GM23338 (cell line): ENCODE measurements at regions not wholly inside any gene's neighbourhood (a gene's known extent, or its start where the extent isn't known, plus 50 kb on each side); places are given as distances from the start of the nearest gene placed in this dataset.

ENCODE experiments used
- ATAC-seq: fragments of 200-7000 bp; cut with Tn5 transposase; 3 replicates; pipeline ENCODE4 v1.9.1; 2020
- DNase-seq: peaks from one replicate; pipeline ENCODE4 v3.0.0-alpha.2; 2015; ENCODE audit warnings: low spot score
- H2AFZ ChIP-seq: fragments of 200-600 bp; sonication (generic); 2 replicates; pipeline ENCODE4 v1.8.0; 2016; ENCODE audit warnings: antibody characterized with exemption, mild to moderate bottlenecking, moderate library complexity
- H3F3A ChIP-seq: fragments of 200-600 bp; sonication (generic); replicated peaks from 2 replicates; pipeline ENCODE4 v1.8.0; 2017; ENCODE audit warnings: antibody characterized with exemption, mixed run types, low read depth
- H3K27ac ChIP-seq: fragments of 200-600 bp; sonication (generic); 2 replicates; pipeline ENCODE4 v1.6.1; 2016; ENCODE audit warnings: low read depth
- H3K27me3 ChIP-seq: fragments of 200-600 bp; sonication (generic); 2 replicates; pipeline ENCODE4 v1.8.0; 2016; ENCODE audit warnings: mild to moderate bottlenecking, mixed run types, moderate library complexity; ENCODE audit not compliant: insufficient read depth
- H3K36me3 ChIP-seq: fragments of 200-600 bp; sonication (generic); 2 replicates; pipeline ENCODE4 v1.8.0; 2016; ENCODE audit warnings: mild to moderate bottlenecking; ENCODE audit not compliant: insufficient read depth
- H3K4me1 ChIP-seq: fragments of 200-600 bp; sonication (generic); 2 replicates; pipeline ENCODE4 v1.8.0; 2016; ENCODE audit warnings: mild to moderate bottlenecking, moderate library complexity; ENCODE audit not compliant: insufficient read depth
- H3K4me2 ChIP-seq: fragments of 200-600 bp; sonication (generic); 2 replicates; pipeline ENCODE4 v1.7.1; 2017; ENCODE audit warnings: mixed run types
- H3K4me3 ChIP-seq: fragments of 200-600 bp; sonication (generic); 2 replicates; pipeline ENCODE4 v1.6.1; 2016; ENCODE audit warnings: mixed run types
- H3K79me2 ChIP-seq: fragments of 200-600 bp; sonication (generic); replicated peaks from 2 replicates; pipeline ENCODE4 v1.8.0; 2017; ENCODE audit warnings: mild to moderate bottlenecking; ENCODE audit not compliant: insufficient read depth
- H3K9me2 ChIP-seq: fragments of 200-600 bp; sonication (generic); 2 replicates; pipeline ENCODE4 v1.8.0; 2017; ENCODE audit not compliant: insufficient read depth
- H4K20me1 ChIP-seq: fragments of 200-600 bp; sonication (generic); replicated peaks from 2 replicates; pipeline ENCODE4 v1.8.0; 2017; ENCODE audit warnings: mild to moderate bottlenecking; ENCODE audit not compliant: insufficient read depth
- H3K27ac Mint-ChIP-seq: 2 replicates; pipeline ENCODE4 v1.8.0; 2020; ENCODE audit warnings: inconsistent platforms, mild to moderate bottlenecking, moderate library complexity, mixed read lengths
- H3K27me3 Mint-ChIP-seq: 3 replicates; pipeline ENCODE4 v1.8.0; 2022; ENCODE audit warnings: low read depth, mild to moderate bottlenecking, moderate library complexity, mixed read lengths, inconsistent platforms; ENCODE audit not compliant: insufficient read depth, poor library complexity
- H3K36me3 Mint-ChIP-seq: 3 replicates; pipeline ENCODE4 v1.8.0; 2021; ENCODE audit warnings: low read depth, mild to moderate bottlenecking, inconsistent platforms, moderate library complexity, mixed read lengths
- H3K4me1 Mint-ChIP-seq: 3 replicates; pipeline ENCODE4 v1.8.0; 2020; ENCODE audit warnings: mild to moderate bottlenecking, inconsistent platforms, mixed read lengths
- H3K4me3 Mint-ChIP-seq: 3 replicates; pipeline ENCODE4 v1.8.0; 2021; ENCODE audit warnings: moderate library complexity, mild to moderate bottlenecking, inconsistent platforms, mixed read lengths
- H3K9me3 Mint-ChIP-seq: 3 replicates; pipeline ENCODE4 v1.8.0; 2020; ENCODE audit warnings: moderate library complexity, mild to moderate bottlenecking, inconsistent platforms, mixed read lengths
- CREB1 ChIP-seq: fragments of 250-450 bp; sonication (Bioruptor Pico); IDR thresholded peaks from 2 replicates; pipeline ENCODE4 v1.5.0; 2020; ENCODE audit warnings: low read depth, mild to moderate bottlenecking, moderate library complexity
- EZH2 ChIP-seq: fragments of 200-600 bp; sonication (generic); IDR thresholded peaks from one replicate; pipeline ENCODE4 v1.8.0; 2017; ENCODE audit warnings: antibody characterized with exemption, mild to moderate bottlenecking, low read depth; ENCODE audit not compliant: unreplicated experiment
- EZH2phosphoT487 ChIP-seq: fragments of 200-600 bp; sonication (generic); IDR thresholded peaks from one replicate; pipeline ENCODE4 v1.8.1; 2018; ENCODE audit warnings: antibody characterized with exemption; ENCODE audit not compliant: unreplicated experiment
- JUNB ChIP-seq: IDR thresholded peaks from one replicate; pipeline ENCODE4 v1.6.1; 2016; ENCODE audit warnings: antibody characterized with exemption; ENCODE audit not compliant: unreplicated experiment
- NANOG ChIP-seq: IDR thresholded peaks from 2 replicates; pipeline ENCODE4 v1.6.1; 2016; ENCODE audit warnings: antibody characterized with exemption, borderline replicate concordance
- POLR2AphosphoS5 ChIP-seq: IDR thresholded peaks from 2 replicates; pipeline ENCODE4 v1.6.1; 2016; ENCODE audit warnings: antibody characterized with exemption, low read depth
- REST ChIP-seq: IDR thresholded peaks from one replicate; pipeline ENCODE4 v1.6.1; 2018; ENCODE audit warnings: antibody characterized with exemption; ENCODE audit not compliant: unreplicated experiment
- ZNF114 ChIP-seq: fragments of 250-450 bp; sonication (Bioruptor Pico); IDR thresholded peaks from 2 replicates; pipeline ENCODE4 v1.5.0; 2020; ENCODE audit warnings: mild to moderate bottlenecking, moderate library complexity
- ZNF331 ChIP-seq: fragments of 250-450 bp; sonication (Bioruptor Pico); IDR thresholded peaks from 2 replicates; pipeline ENCODE4 v1.5.0; 2020; ENCODE audit warnings: low read depth, mild to moderate bottlenecking, moderate library complexity
- ZNF462 ChIP-seq: fragments of 250-450 bp; sonication (Bioruptor Pico); IDR thresholded peaks from 2 replicates; pipeline ENCODE4 v1.5.0; 2020; ENCODE audit warnings: mild to moderate bottlenecking, moderate library complexity

GRCh38 chr16:80080287-80080851 is 460.4 kb upstream of the DYNLRB2 start (continued):
- TF ChIP-seq ZNF462 (CRISPR knock-in tag) (no peak), ZNF114 (no peak), ZNF331 (CRISPR knock-in tag) (no peak), EZH2phosphoT487 (no peak), EZH2 (no peak), NANOG (no peak), POLR2AphosphoS5 (no peak), CREB1 (CRISPR knock-in tag) (no peak)

GRCh38 chr16:80079072-80079471 is 461.7 kb upstream of the DYNLRB2 start:
- no peak overlapping the region for H3K27ac ChIP-seq
- no peaks in the 10 kb centered on the region for H3K27me3 Mint-ChIP-seq
- no peaks in the 10 kb centered on the region for H3F3A ChIP-seq
- H3K4me1 ChIP-seq: no peaks in the 10 kb centered on the region
- no peak overlapping the region for H3K4me3 Mint-ChIP-seq
- no peaks in the 10 kb centered on the region for H3K79me2 ChIP-seq
- H3K4me3 ChIP-seq: no peak overlapping the region
- H3K27me3 ChIP-seq: no peaks in the 10 kb centered on the region
- no peak overlapping the region for H3K27ac Mint-ChIP-seq
- H3K36me3 Mint-ChIP-seq: no peaks in the 10 kb centered on the region
- no peak overlapping the region; the same call in 1 of the 2 replicates for H2AFZ ChIP-seq
- H3K4me1 Mint-ChIP-seq: peaks cover 6% of the 10 kb centered on the region
- H3K9me3 Mint-ChIP-seq: no peaks in the 10 kb centered on the region
- H4K20me1 ChIP-seq: no peaks in the 10 kb centered on the region
- H3K36me3 ChIP-seq: no peaks in the 10 kb centered on the region
- no peak for ATAC-seq
- no peak for DNase-seq
- no peak overlapping the region for H3K4me2 ChIP-seq
- no peaks in the 10 kb centered on the region for H3K9me2 ChIP-seq
- TF ChIP-seq CREB1 (CRISPR knock-in tag): no peak
- TF ChIP-seq POLR2AphosphoS5: no peak
- no peak for TF ChIP-seq JUNB
- TF ChIP-seq REST: no peak
- no peak for TF ChIP-seq ZNF114
